GM19025 (cell line): ENCODE measurements at regions not wholly inside any gene's neighbourhood (a gene's known extent, or its start where the extent isn't known, plus 50 kb on each side); places are given as distances from the start of the nearest gene placed in this dataset.
"Not testable (repeated sequence)": the region's sequence is repeated elsewhere in the genome, so short reads cannot be mapped to it uniquely, and the experiment has no call there.

Experiments used
- ATAC-seq: cut with Tn5 transposase; IDR thresholded peaks from one replicate; pipeline ENCODE4 v1.9.1; 2021; ENCODE audit warnings: mild to moderate bottlenecking, low read depth, moderate library complexity; ENCODE audit not compliant: unreplicated experiment

DNA sequence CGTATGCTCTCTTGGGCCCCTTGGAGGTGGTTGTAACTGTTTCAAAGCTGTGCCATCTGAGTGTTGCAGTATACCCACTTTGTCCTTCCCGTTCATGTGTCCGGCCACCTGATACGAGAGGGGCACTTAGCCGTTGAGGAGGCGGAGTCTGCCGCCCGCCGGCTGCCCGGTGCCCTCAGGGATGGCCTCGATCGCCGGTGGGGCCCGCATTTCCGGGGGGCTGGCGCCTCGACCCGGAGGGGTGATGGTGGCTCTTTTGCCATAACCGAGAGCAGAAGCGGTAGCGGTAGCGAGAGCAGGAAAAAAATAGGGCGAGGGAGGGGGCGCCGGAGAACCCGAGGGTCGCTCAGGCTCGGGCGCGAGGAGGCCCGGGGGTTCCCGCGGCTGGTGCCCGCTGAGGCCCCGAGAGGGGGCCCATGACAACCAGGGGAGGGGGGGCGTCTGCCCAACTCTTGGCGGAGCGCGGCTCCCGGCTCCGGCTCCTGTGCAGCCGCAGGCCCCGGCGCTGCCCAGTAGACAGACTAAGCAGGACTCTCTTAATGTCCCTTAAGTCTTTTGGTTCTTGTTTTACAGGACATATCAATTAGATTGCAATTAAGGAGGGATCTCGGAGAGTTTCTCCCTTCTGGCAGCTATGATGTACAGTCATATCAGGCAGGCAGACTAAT lies 342.7 kb upstream of the SGCG start:
- no peak for ATAC-seq

GRCh38 chr13:22839603-22840530 lies 340.9 kb upstream of the SGCG start:
- no peak for ATAC-seq

- ATAC-seq = no peak
These were observed 334.2 kb upstream of the SGCG start for GRCh38 chr13:22846551-22846950.

DNA sequence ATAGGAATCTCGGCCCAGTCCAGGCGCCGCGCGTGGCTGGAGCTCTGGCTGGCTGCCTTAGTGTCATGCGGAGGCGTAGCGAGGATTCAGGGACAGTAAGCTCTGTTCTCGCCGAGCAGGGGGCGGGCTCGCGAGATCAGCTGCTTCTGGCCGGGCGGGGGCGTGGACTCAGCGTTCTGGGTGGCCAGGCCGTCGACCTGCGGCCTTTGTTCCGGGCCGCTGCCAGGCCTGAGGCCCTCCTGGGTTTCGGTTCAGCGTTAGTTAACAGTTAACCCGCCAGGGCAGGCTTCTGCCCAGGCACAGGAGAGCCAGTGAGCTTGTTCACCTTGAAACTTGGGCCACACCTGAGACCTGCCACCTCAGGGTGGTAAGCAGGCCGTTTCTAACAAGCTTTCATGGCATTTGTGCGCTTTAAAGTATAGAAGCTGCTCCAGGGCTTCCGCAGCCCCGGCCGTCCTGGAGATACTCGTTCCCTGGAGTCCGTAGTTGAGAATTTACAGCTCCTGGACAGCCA lies 332.2 kb upstream of the SGCG start:
- ATAC-seq = no peak

- no peak for ATAC-seq
These were observed 324.9 kb upstream of the SGCG start for GRCh38 chr13:22855926-22856325.

- ATAC-seq = not testable (repeated sequence)
These were observed 321.8 kb upstream of the SGCG start for GRCh38 chr13:22858980-22859379.

DNA sequence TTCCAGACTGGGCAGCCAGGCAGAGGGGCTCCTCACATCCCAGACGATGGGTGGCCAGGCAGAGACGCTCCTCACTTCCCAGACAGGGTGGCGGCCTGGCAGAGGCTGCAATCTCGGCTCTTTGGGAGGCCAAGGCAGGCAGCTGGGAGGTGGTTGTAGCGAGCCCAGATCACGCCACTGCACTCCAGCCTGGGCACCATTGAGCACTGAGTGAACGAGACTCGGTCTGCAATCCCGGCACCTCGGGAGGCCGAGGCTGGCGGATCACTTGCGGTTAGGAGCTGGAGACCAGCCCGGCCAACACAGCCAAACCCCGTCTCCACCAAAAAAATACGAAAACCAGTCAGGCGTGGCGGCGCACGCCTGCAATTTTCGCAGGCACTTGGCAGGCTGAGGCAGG lies 321.4 kb upstream of the SGCG start:
- not testable (repeated sequence) for ATAC-seq

- ATAC-seq = no peak
These were observed 318.8 kb upstream of the SGCG start for GRCh38 chr13:22861958-22862466.

GRCh38 chr13:22862478-22862877 lies 318.3 kb upstream of the SGCG start:
- no peak for ATAC-seq

- ATAC-seq = no peak
These were observed 314.6 kb upstream of the SGCG start for GRCh38 chr13:22866221-22866620.

- no peak for ATAC-seq
These were observed 309.5 kb upstream of the SGCG start for GRCh38 chr13:22871231-22871630.

DNA sequence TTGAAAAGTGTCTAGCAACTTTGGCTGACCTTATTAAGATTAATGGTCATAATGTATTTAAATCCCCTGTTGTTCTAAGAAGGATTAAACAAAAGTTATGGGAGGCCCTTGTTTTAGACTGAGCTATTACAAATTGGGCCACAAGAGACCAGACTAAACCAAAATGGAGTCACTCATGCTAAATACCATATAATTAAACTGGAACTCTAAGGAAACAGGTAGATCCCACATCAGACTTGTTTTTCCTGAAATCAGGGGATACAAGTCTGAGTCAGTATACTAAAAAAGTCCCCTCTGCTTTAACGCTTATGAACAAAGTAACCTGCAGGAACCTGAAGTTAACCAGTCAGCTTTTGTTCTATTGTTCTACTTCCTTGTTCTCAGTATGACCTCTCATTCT lies 305.9 kb upstream of the SGCG start:
- no peak for ATAC-seq

DNA sequence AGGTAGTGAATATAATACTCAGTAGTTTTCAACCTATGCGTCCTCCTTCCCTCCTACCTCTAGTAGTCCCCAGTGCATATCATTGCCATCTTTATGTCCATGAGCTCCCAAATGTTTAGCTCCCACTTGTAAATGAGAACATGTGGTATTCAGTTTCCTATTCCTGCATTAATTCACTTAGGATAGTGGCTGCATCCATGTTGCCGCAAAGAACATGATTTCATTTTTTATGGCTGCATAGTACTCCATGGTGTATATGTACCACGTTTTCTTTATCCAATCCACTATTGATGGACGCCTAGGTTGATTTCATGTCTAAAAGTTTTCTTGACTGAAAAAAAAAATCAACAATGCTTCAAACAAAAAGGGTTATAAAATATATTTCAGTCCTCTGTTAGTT lies 303.4 kb upstream of the SGCG start:
- ATAC-seq = no peak

GRCh38 chr13:22880741-22881720 lies 299.7 kb upstream of the SGCG start:
- no peak for ATAC-seq

GRCh38 chr13:22881721-22882608 lies 298.8 kb upstream of the SGCG start:
- not testable (repeated sequence) for ATAC-seq

DNA sequence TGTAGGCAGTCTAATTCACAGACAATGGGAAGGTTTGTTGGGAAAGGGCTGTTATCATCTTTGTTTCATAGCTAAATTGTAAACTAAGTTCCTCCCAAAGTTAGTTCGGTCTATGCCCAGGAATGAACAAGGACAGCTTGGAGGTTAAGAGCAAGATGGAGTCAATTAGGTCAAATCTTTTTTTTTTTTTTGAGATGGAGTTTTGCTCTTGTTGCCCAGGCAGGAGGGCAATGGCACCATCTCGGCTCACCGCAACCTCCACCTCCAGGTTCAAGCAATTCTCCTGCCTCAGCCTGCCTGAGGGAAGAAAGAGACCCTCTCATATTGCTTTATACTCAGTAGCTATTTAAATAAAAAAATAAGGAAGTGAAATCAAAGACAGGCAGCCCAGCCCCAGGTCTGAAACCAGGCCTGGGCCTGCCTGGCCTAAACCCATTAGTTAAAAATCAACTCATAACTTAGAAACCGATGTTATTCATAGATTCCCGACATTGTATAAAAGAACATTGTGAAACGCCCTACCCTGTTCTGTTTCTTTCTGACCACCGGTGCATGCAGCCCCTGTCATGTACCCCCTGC lies 297.4 kb upstream of the SGCG start:
- peak; percentile 74 for ATAC-seq

- ATAC-seq = no peak
These were observed 296.8 kb upstream of the SGCG start for GRCh38 chr13:22883956-22884355.

DNA sequence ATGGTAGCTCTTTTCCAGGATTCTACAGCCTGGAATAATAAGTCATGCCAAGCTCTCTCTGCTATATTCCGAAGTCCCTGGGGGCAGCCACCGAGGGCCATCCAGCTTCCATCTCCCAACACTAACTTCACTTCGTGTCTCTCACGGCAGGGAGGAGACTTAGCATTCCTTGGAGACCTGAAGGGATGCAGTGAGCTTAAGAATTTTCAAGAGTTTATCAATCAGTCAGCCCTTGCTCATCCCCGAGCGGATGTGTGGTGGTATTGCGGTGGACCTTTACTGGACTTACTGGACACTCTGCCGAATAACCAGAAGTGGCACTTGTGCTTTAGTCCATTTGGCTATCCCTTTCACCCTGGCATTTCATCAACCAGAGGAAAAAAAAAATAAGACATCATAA lies 294.7 kb upstream of the SGCG start:
- not testable (repeated sequence) for ATAC-seq

DNA sequence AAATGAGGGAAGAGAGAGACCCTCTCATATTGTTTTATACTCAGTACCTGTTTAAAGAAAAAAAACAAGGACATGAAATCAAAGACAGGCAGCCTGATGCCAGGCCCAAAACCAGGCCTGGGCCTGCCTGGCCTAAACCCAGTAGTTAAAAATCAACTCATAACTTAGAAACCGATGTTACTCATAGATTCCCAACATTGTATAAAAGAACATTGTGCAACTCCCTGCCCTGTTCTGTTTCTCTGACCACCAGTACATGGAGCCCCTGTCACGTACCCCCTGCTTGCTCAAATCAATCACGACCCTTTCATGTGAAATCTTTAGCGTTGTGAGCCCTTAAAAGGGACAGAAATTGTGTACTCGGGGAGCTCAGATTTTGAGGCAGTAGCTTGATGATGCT lies 291.4 kb upstream of the SGCG start:
- not testable (repeated sequence) for ATAC-seq
